Uterus (tissue), 2 donors: ENCODE measurements at regions not wholly inside any gene's neighbourhood (a gene's known extent, or its start where the extent isn't known, plus 50 kb on each side); places are given as distances from the start of the nearest gene placed in this dataset.

ENCODE experiments used
- POLR2A ChIP-seq, 2 donors: fragments of 450-650 bp; IDR thresholded peaks; one replicate each; pipeline ENCODE4 v1.6.1; 2016; ENCODE audit warnings: antibody characterized with exemption in 2 of 2, mild to moderate bottlenecking in 1 of 2, moderate library complexity in 1 of 2
- TF ChIP-seq, protein P1 (sequence below), 4 experiments: fragments of 200-600 bp in 2 of 4; fragments of 450-650 bp in 2 of 4; sonication (generic) in 2 of 4; IDR thresholded peaks; one replicate each; pipeline ENCODE4 v1.5.1; 2016 to 2019; ENCODE audit warnings: antibody characterized with exemption in 4 of 4, mild to moderate bottlenecking in 2 of 4, moderate library complexity in 1 of 4

DNA sequence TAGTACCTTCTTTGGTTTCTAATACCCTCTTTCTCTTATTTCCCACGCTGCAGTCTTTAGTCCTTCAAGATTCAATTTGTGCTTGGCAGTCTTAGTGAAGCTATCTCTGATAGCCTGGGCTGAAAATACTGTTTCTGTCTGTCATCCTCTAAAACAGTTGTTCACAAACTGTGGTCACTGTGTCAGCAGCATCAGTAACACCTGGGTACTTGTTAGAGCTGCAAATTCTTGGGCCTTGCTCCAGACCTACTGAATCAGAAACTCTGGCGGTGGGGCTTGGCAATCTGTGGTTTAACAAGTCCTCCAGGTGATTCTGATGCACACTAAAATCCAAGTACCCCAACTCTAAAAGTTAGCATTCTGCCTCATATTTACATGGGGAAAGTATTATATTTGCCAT lies 217.5 kb upstream of the SEL1L start:
- TF ChIP-seq, protein P1, sequence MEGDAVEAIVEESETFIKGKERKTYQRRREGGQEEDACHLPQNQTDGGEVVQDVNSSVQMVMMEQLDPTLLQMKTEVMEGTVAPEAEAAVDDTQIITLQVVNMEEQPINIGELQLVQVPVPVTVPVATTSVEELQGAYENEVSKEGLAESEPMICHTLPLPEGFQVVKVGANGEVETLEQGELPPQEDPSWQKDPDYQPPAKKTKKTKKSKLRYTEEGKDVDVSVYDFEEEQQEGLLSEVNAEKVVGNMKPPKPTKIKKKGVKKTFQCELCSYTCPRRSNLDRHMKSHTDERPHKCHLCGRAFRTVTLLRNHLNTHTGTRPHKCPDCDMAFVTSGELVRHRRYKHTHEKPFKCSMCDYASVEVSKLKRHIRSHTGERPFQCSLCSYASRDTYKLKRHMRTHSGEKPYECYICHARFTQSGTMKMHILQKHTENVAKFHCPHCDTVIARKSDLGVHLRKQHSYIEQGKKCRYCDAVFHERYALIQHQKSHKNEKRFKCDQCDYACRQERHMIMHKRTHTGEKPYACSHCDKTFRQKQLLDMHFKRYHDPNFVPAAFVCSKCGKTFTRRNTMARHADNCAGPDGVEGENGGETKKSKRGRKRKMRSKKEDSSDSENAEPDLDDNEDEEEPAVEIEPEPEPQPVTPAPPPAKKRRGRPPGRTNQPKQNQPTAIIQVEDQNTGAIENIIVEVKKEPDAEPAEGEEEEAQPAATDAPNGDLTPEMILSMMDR (IDR thresholded peaks at IDR 0.05): no peak
- no peak for TF ChIP-seq POLR2A (IDR thresholded peaks at IDR 0.05)
